COLO829 (cell line): ENCODE measurements at regions not wholly inside any gene's neighbourhood (a gene's known extent, or its start where the extent isn't known, plus 50 kb on each side); places are given as distances from the start of the nearest gene placed in this dataset.
"Not testable (repeated sequence)": the region's sequence is repeated elsewhere in the genome, so short reads cannot be mapped to it uniquely, and the experiment has no call there.

Source experiments
- DNase-seq: peaks from one replicate; pipeline ENCODE4 v3.0.0; 2012; ENCODE audit warnings: low spot score

- DNase-seq, result no peak
Measured at GRCh38 chr5:157971571-157972216, 112.7 kb upstream of the CLINT1 start.

DNA sequence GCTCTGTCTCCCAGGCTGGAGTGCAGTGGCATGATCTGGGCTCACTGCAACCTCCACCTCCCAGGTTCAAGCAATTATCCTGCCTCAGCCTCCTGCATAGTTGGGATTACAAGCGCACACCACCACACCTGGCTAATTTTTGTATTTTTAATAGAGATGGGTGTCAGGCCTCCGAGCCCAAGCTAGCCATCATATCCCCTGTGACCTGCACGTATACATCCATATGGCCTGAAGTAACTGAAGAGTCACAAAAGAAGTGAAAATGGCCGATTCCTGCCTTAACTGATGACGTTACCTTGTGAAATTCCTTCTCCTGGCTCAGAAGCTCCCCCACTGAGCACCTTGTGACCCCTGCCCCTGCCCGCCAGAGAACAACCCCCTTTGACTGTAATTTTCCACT, 109.6 kb upstream of the CLINT1 start:
- not testable (repeated sequence) for DNase-seq

GRCh38 chr5:157965989-157966388, 107.0 kb upstream of the CLINT1 start:
- DNase-seq, result no peak

GRCh38 chr5:157965040-157965678, 106.2 kb upstream of the CLINT1 start:
- no peak for DNase-seq

DNA sequence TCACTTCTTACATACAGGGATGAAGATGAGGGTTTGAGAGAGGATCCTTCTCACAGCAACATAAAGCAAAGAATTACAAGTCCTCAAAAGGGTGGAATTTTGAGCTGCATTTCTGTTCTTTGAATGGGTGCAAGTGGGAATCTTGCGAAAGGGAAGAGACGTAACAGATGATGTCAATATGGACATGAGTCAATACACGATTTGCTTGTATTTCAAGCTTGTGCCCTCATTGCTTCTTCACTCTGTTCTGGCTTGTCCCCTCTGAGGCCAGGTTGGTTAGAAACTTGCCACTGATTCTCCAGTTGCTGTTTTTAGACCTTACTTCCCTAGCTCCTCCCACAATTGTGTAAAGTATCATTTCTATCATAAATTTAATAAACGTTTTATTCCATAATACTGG, 104.8 kb upstream of the CLINT1 start:
- no peak for DNase-seq

DNA sequence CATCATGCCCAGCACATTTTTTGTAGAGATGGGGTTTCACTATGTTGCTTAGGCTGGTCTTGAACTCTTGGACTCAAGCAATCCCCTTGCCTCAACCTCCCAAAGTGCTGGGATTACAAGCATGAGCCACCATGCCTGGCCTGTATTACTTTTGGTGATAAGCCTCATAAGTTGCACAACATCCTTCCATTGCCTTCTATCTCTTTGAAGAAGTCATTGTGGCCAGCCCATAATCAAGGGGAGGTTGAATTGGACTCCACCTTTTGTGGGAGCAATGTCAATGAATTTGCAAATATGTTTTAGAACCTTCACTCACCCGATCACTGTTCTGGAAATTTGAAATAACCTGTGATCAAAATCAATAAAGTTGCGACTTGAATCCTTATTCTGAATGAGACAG, 104.3 kb upstream of the CLINT1 start:
- no peak for DNase-seq

- DNase-seq, result not testable (repeated sequence)
Measured at GRCh38 chr5:157962686-157963085, 103.7 kb upstream of the CLINT1 start.

DNA sequence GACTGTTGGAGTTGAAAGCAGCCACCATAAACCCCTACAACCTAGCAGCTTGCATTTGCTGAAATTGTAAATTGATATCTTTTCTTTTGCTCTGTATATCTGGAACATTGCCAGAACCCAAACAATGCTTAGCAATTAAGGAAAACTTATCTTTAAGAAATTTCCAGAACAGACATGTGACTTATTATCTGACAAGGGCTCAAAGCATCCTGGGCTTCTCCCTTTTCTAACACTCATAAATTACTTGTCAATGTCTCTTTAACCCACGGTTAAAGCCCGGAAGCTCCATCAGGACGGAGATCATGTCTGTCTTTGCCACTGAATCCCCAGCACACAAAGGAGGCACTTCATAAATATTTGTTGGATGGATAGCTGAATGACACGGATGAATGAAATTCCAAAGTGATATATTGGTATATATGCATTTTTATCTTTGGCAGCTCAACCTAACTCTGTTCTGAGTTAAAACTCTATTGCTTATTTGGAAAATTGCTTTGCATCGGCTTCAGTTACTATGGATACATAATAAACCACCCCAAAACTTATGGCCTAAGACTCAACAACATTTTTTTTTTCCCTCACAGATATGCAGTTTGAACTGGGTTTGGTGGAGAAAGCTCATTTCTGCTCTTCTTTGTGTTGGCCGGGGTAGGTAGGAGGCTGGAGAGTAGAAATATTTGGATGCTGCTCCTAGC, 103.1 kb upstream of the CLINT1 start:
- peak; percentile 62 for DNase-seq

GRCh38 chr5:157961176-157961575, 102.2 kb upstream of the CLINT1 start:
- DNase-seq, result no peak

- DNase-seq, result no peak
Measured at GRCh38 chr5:157959370-157959769, 100.4 kb upstream of the CLINT1 start.

- DNase-seq, result peak; percentile 69
Measured at GRCh38 chr5:157956271-157956885, 97.4 kb upstream of the CLINT1 start.

DNA sequence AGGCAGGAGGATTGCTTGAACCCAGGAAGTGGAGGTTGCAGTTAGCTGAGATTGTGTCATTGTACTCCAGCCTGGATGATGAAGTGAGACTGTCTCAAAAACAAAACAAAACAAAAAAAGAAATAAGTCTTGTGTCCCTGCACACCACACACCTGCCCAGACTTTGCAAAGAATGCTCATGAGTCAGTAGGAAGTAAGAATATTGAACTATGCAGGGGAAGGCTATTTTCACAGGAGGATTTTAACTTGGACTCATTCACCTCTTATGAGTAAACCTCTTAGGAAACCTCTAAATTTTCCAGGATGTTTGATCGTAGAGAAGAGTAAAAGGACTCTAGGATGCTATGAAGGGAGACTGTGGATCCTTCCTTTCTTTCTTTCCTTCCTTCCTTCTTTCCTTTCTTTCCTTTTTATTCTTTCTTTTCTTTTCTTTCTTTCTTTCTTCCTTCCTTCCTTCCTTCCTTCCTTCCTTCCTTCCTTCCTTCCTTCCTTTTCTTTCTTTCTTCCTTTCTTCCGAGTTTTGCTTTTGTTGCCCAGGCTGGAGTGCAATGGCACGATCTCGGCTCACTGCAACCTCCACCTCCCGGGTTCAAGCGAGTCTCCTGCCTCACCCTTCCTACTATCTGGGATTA, 96.7 kb upstream of the CLINT1 start:
- DNase-seq, result no peak

- DNase-seq, result no peak
Measured at GRCh38 chr5:157952374-157952685, 93.4 kb upstream of the CLINT1 start.

GRCh38 chr5:157951673-157952373, 92.9 kb upstream of the CLINT1 start:
- no peak for DNase-seq

DNA sequence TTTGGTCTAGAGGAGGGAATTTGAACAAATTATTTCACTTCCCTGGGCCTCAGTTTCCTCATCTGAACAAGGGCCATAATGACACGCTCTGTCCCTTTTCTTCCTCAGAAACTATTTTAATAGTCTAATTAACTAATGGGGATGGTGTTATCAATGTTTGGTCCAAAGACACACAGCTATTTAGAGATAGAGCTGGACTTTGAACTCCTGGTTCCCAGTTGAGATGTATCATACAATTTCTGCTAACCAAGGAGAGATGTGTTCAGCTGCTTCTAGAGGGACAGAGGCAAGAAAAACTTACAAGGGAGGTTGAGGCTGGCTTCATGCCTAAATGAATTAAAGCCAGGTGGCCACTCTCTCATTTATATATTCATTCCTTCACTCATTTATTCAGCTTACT, 90.6 kb upstream of the CLINT1 start:
- no peak for DNase-seq

DNA sequence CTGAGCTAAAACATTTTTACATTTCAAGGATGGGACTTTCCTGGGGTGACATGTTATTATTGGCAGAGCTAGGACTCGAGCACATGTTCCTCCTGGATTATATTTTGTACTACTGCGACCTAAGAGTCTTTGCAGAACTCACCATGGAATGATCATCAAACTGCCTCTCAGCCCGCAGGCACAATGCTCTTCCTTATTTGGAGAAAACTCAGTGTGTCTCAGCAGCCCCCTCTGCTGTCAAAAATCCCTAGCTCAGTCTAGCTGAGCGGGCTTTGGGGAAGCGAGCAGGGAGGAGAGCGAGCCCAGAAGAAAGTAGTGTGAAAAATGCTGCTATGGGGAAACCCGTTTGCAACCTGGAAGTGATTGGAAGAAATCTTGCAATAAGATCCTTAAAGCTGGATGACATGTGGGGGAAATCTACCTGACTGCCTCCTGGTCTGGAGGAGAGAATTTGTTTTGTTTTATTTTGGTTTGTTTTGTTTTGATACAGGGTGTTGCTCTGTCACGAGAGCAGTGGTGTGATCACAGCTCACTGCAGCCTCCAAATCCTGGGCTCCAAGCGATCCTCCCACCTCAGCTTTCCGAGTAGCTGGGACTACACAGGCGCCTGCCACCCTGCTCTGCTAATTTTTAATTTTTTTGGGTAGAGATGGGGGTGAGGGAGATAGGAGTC, 89.9 kb upstream of the CLINT1 start:
- peak; percentile 51 for DNase-seq

- DNase-seq, result no peak
Measured at GRCh38 chr5:157947156-157947555, 88.2 kb upstream of the CLINT1 start.

GRCh38 chr5:157945822-157946221, 86.9 kb upstream of the CLINT1 start:
- DNase-seq, result not testable (repeated sequence)

DNA sequence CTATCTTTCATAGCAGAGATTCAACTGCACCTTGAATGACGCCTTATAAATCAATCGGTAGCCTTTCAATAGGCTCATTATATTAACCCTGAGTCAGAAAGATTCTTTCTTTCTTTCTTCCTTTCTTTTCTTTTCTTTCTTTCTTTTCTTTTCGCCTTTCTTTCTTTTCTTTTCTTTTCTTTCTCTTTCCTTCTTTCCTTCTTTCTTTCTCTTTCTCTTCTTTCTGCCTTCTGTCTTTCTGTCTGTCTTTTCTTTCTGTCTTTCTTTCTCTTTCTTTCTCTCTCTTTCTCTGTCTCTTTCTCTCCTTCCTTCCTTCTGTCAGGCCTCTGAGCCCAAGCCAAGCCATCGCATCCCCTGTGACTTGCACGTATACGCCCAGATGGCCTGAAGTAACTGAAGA, 86.0 kb upstream of the CLINT1 start:
- no peak for DNase-seq

- no peak for DNase-seq
Measured at GRCh38 chr5:157944077-157944633, 85.2 kb upstream of the CLINT1 start.

DNA sequence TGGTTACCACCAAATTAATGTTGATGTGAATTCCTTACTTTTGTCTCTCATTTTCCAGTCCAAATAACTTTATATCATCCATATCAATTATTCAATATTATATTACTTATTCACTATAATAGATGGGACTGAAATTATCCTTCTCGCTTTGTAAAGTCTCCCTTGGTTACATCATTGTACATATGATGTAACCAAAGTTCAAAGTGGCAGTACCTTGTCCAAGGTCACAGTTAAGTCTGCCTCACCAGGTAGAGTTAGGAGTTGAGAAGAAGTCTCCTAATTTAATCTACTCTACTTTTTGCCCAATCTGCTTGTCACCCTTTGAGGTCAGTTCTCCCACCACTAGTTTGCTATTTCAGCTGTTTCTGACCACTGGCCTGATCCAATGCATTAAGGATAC, 83.7 kb upstream of the CLINT1 start:
- DNase-seq, result no peak
